PC-9 (cell line): ENCODE measurements at regions not wholly inside any gene's neighbourhood (a gene's known extent, or its start where the extent isn't known, plus 50 kb on each side); places are given as distances from the start of the nearest gene placed in this dataset.

Experiments
- CTCF ChIP-seq: fragments of 200-600 bp; sonication (generic); conservative IDR thresholded peaks from 2 replicates; pipeline ENCODE4 v1.6.1; 2017; ENCODE audit warnings: mixed run types, antibody characterized with exemption, mild to moderate bottlenecking, moderate library complexity
- EZH2 ChIP-seq: fragments of 200-600 bp; sonication (generic); IDR thresholded peaks from 2 replicates; pipeline ENCODE4 v1.8.0; 2017; ENCODE audit warnings: antibody characterized with exemption, low read depth

GRCh38 chr3:105033081-105033480 lies 333.6 kb upstream of the ALCAM start:
- TF ChIP-seq CTCF (no peak), EZH2 (no peak)
